Mesendoderm (in vitro differentiated cells): ENCODE measurements at regions not wholly inside any gene's neighbourhood (a gene's known extent, or its start where the extent isn't known, plus 50 kb on each side); places are given as distances from the start of the nearest gene placed in this dataset.
A peak's percentile ranks its signal among the peaks of the same experiment; 100 is the strongest.

Source experiments
- DNase-seq: peaks from one replicate; pipeline ENCODE4 v3.0.0; 2013
- H2AK5ac ChIP-seq: 2 replicates; pipeline ENCODE4 v1.6.1; 2013; ENCODE audit warnings: low read length, inconsistent platforms
- H2BK120ac ChIP-seq: 2 replicates; pipeline ENCODE4 v1.6.1; 2013; ENCODE audit warnings: low read depth, mild to moderate bottlenecking, low read length, moderate library complexity, mixed read lengths
- H2BK15ac ChIP-seq: replicated peaks from 2 replicates; pipeline ENCODE4 v1.6.1; 2013; ENCODE audit warnings: low read depth, mild to moderate bottlenecking, moderate library complexity
- H2BK5ac ChIP-seq: 2 replicates; pipeline ENCODE4 v1.6.1; 2013; ENCODE audit warnings: low read length, inconsistent platforms
- H3K18ac ChIP-seq: 2 replicates; pipeline ENCODE4 v1.6.1; 2013; ENCODE audit warnings: mild to moderate bottlenecking, low read length, mixed read lengths
- H3K23ac ChIP-seq: one replicate; pipeline ENCODE4 v1.6.1; 2013; ENCODE audit warnings: low read length
- H3K27ac ChIP-seq: 2 replicates; pipeline ENCODE4 v1.5.1; 2013; ENCODE audit warnings: low read depth, mild to moderate bottlenecking, inconsistent platforms, low read length, moderate library complexity
- H3K27me3 ChIP-seq: 2 replicates; pipeline ENCODE4 v1.6.1; 2013; ENCODE audit warnings: low read length, control low read depth, mild to moderate bottlenecking, inconsistent platforms; ENCODE audit not compliant: insufficient read depth, poor library complexity
- H3K36me3 ChIP-seq: 2 replicates; pipeline ENCODE4 v1.6.1; 2013; ENCODE audit warnings: low read length, inconsistent platforms; ENCODE audit not compliant: control insufficient read depth, insufficient read depth
- H3K4ac ChIP-seq: one replicate; pipeline ENCODE4 v1.6.1; 2013; ENCODE audit warnings: low read depth, mild to moderate bottlenecking, low read length, moderate library complexity
- H3K4me1 ChIP-seq: 2 replicates; pipeline ENCODE4 v1.6.1; 2013; ENCODE audit warnings: low read depth, low read length, inconsistent platforms; ENCODE audit not compliant: control insufficient read depth
- H3K4me2 ChIP-seq: 2 replicates; pipeline ENCODE4 v1.6.1; 2013; ENCODE audit warnings: low read length
- H3K4me3 ChIP-seq: 2 replicates; pipeline ENCODE4 v1.5.1; 2013; ENCODE audit warnings: mild to moderate bottlenecking, low read length
- H3K56ac ChIP-seq: one replicate; pipeline ENCODE4 v1.6.1; 2013; ENCODE audit warnings: low read length
- H3K79me1 ChIP-seq: 2 replicates; pipeline ENCODE4 v1.6.1; 2013; ENCODE audit warnings: low read length, inconsistent platforms
- H3K79me2 ChIP-seq: 2 replicates; pipeline ENCODE4 v1.6.1; 2013; ENCODE audit warnings: mild to moderate bottlenecking, low read length; ENCODE audit not compliant: control insufficient read depth, insufficient read depth
- H3K9ac ChIP-seq: 2 replicates; pipeline ENCODE4 v1.6.1; 2013; ENCODE audit warnings: low read length, inconsistent platforms
- H4K5ac ChIP-seq: one replicate; pipeline ENCODE4 v1.6.1; 2013; ENCODE audit warnings: low read length
- H4K8ac ChIP-seq: one replicate; pipeline ENCODE4 v1.6.1; 2013; ENCODE audit warnings: low read depth, mild to moderate bottlenecking, control low read depth, low read length, moderate library complexity
- WGBS: extraction: QIAGEN DNeasy Blood & Tissue Kit; methylation state at CpG from one replicate; pipeline ENCODE4 v1.1.7; 2013; ENCODE audit warnings: low lambda C conversion rate, missing lambda C conversion rate; ENCODE audit not compliant: insufficient coverage; ENCODE audit errors: extremely low coverage; 5-methylcytosine and 5-hydroxymethylcytosine counted together

DNA sequence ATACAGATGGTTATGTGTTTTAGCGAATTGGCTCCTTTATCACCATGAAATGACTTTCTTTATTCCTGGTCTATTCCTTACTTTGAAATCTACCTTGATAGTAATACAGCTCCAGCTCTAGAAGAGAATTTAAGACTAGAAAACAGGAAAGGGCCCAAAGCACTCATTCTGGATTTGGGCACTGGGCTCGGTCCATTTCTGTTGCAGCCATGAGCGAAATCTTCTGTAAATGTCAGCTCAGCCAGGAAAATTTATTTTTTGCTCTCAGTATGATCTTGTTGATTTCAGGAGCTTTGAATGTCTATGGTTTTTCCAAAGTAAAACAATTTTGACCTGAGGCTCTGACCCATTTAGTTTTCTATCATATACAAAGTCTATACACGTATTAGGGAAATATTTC, 104.1 kb downstream of the DIRAS2 start:
- Histone ChIP-seq H3K9ac (no peak overlapping the region), H3K27me3 (no peaks in the 10 kb centered on the region), H2BK5ac (no peak overlapping the region), H3K4me2 (no peak overlapping the region), H2AK5ac (no peak overlapping the region), H3K18ac (no peak overlapping the region), H4K8ac (no peak overlapping the region), H3K4me1 (peaks cover 5% of the 10 kb centered on the region), H3K79me2 (no peaks in the 10 kb centered on the region), H3K79me1 (no peaks in the 10 kb centered on the region), H3K27ac (no peak overlapping the region), H3K4me3 (no peak overlapping the region), H3K36me3 (no peaks in the 10 kb centered on the region), H3K4ac (no peak overlapping the region), H3K23ac (no peak overlapping the region), H2BK15ac (no peak overlapping the region), H3K56ac (no peak overlapping the region), H4K5ac (no peak overlapping the region), H2BK120ac (no peak overlapping the region)
- no peak for DNase-seq
- WGBS, result no CpG with 5 or more reads among the region's 4 CpGs

DNA sequence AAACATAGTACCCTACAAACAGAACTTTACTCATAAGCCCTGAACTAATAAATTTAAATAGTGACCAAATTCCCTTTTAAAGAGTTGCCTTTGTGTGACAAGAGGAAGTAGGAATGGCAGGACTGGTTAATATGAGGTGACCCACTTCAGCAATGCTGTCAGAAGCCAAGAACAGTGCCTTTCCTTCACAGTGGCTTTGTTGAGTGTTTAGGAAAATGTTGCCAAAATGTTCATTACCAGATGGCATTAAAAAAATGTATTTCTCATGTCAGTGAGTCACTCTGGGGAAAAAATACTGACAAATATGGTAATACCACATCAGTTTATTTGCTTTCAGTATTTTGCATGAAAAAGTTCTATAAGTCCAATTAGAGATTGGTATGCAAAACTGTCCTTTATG, 103.3 kb downstream of the DIRAS2 start:
- Histone ChIP-seq H2AK5ac (no peak overlapping the region), H2BK15ac (no peak overlapping the region), H2BK5ac (no peak overlapping the region), H2BK120ac (no peak overlapping the region), H3K27me3 (no peaks in the 10 kb centered on the region), H3K27ac (no peak overlapping the region), H3K36me3 (no peaks in the 10 kb centered on the region), H3K56ac (no peak overlapping the region), H3K4me3 (no peak overlapping the region), H3K79me1 (no peaks in the 10 kb centered on the region), H3K4ac (no peak overlapping the region), H3K9ac (no peak overlapping the region), H3K23ac (no peak overlapping the region), H4K8ac (no peak overlapping the region), H3K79me2 (no peaks in the 10 kb centered on the region), H3K4me1 (peaks cover 5% of the 10 kb centered on the region), H3K18ac (no peak overlapping the region), H4K5ac (no peak overlapping the region), H3K4me2 (no peak overlapping the region)
- DNase-seq, result no peak

DNA sequence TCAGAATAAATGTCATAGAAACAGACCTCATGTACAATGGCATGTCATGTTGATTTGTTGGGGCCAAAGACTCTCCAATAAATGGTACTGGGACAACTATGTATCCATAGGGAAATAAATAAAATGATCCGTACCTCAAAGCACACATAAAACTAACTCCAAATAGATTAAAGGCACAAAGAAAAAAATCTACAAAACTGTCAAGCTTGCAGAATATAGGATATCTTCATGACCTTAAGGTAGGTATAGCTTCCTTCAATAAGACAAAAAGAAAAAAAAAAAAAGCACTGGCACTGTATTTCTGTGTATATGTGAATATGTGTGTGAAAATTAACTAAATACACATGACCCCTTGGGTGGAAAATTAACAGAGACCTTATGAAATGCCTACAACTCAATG, 101.9 kb downstream of the DIRAS2 start:
- H3K4ac ChIP-seq, result no peak overlapping the region
- H3K36me3 ChIP-seq, result no peaks in the 10 kb centered on the region
- no peak overlapping the region for H3K9ac ChIP-seq
- no peak overlapping the region for H3K56ac ChIP-seq
- no peak overlapping the region for H2BK5ac ChIP-seq
- no peaks in the 10 kb centered on the region for H3K79me2 ChIP-seq
- WGBS, result no CpG with 5 or more reads among the region's 1 CpG
- no peak overlapping the region for H2AK5ac ChIP-seq
- no peak overlapping the region for H2BK120ac ChIP-seq
- no peak overlapping the region for H3K18ac ChIP-seq
- no peak overlapping the region for H4K5ac ChIP-seq
- no peak overlapping the region for H3K23ac ChIP-seq
- H2BK15ac ChIP-seq, result no peak overlapping the region
- DNase-seq, result no peak
- H4K8ac ChIP-seq, result no peak overlapping the region
- H3K27me3 ChIP-seq, result no peaks in the 10 kb centered on the region
- H3K4me3 ChIP-seq, result no peak overlapping the region
- H3K4me1 ChIP-seq, result peaks cover 5% of the 10 kb centered on the region
- H3K27ac ChIP-seq, result no peak overlapping the region
- no peaks in the 10 kb centered on the region for H3K79me1 ChIP-seq
- H3K4me2 ChIP-seq, result no peak overlapping the region

DNA sequence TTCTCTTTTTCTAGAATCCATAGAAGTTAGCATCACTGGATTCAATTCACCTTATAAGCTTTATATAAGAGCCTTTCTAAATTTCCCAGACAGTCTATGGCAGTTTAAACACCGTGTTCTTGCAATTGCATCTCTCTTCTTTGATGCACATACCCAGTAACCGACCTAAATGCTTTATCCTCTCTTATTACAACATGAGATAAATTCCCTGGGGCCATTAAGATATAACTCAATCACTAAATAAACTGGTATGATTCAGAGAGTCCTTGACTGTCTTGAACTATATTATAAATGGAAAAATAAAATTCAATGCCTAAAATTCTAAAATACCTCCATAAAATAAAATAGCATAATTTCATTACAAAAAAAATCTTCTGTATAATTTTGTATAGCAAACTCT, 98.1 kb downstream of the DIRAS2 start:
- H3K4me3 ChIP-seq, result no peak overlapping the region
- H4K8ac ChIP-seq, result no peak overlapping the region
- H2BK5ac ChIP-seq, result no peak overlapping the region
- H2BK120ac ChIP-seq, result no peak overlapping the region
- WGBS, result no CpG with 5 or more reads among the region's 2 CpGs
- H3K4me2 ChIP-seq, result no peak overlapping the region
- H3K36me3 ChIP-seq, result no peaks in the 10 kb centered on the region
- no peak overlapping the region for H3K9ac ChIP-seq
- DNase-seq, result no peak
- H2BK15ac ChIP-seq, result no peak overlapping the region
- H3K18ac ChIP-seq, result no peak overlapping the region
- no peak overlapping the region for H3K56ac ChIP-seq
- H2AK5ac ChIP-seq, result no peak overlapping the region
- no peak overlapping the region for H4K5ac ChIP-seq
- H3K23ac ChIP-seq, result no peak overlapping the region
- no peaks in the 10 kb centered on the region for H3K27me3 ChIP-seq
- H3K79me1 ChIP-seq, result no peaks in the 10 kb centered on the region
- H3K4ac ChIP-seq, result no peak overlapping the region
- H3K4me1 ChIP-seq, result no peaks in the 10 kb centered on the region
- H3K27ac ChIP-seq, result no peak overlapping the region
- H3K79me2 ChIP-seq, result no peaks in the 10 kb centered on the region

DNA sequence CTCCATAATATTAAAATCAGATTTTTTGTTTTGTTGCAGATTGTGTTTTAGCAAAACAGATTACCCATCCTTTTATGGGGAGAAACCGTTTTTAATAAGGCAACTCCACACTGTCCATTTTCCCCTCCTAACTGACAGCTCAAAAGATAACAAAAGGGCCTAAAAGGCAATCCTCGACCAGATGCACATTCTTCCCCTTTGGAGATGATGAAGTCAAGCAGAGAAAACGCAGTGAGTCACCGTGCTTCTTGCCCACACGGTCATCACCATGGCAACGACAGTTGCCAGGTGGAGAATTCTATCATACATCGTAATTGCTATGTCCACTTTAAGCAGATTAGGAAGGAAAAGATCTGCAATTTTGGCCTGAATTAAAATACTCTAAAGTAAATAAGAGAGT, 96.4 kb downstream of the DIRAS2 start:
- no peak overlapping the region for H2BK15ac ChIP-seq
- no CpG with 5 or more reads among the region's 7 CpGs for WGBS
- H3K4me1 ChIP-seq, result no peaks in the 10 kb centered on the region
- H2AK5ac ChIP-seq, result no peak overlapping the region
- H3K36me3 ChIP-seq, result no peaks in the 10 kb centered on the region
- peak; percentile 93 for DNase-seq
- H3K79me2 ChIP-seq, result no peaks in the 10 kb centered on the region
- no peak overlapping the region for H3K23ac ChIP-seq
- no peak overlapping the region for H3K18ac ChIP-seq
- no peak overlapping the region for H3K56ac ChIP-seq
- no peak overlapping the region for H4K8ac ChIP-seq
- no peak overlapping the region for H3K4ac ChIP-seq
- no peak overlapping the region for H4K5ac ChIP-seq
- H3K9ac ChIP-seq, result no peak overlapping the region
- no peak overlapping the region for H3K4me2 ChIP-seq
- H2BK120ac ChIP-seq, result no peak overlapping the region
- H3K79me1 ChIP-seq, result no peaks in the 10 kb centered on the region
- no peak overlapping the region for H2BK5ac ChIP-seq
- H3K27ac ChIP-seq, result no peak overlapping the region
- no peaks in the 10 kb centered on the region for H3K27me3 ChIP-seq
- no peak overlapping the region for H3K4me3 ChIP-seq

DNA sequence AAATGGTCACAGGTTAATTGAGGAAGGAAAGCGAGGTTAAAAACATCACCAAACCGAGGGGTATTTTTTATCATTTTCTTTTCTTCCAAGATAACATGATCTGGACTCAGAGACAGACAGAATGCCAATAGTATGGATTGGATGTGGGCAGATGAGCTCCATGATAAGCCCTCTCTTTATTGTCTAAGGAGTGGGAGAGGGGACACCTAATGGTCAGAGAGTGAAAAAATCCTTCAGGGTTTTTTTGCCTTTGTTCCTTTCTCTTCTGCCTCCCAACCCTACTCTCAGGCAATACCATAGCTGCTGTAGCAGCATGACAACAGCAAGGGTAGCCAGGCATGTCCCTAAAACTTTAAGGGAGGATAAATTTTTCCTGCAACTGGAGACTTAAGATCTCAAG, 94.7 kb downstream of the DIRAS2 start:
- Histone ChIP-seq H3K4me2 (no peak overlapping the region), H2BK5ac (no peak overlapping the region), H4K8ac (no peak overlapping the region), H3K79me1 (no peaks in the 10 kb centered on the region), H3K36me3 (no peaks in the 10 kb centered on the region), H3K56ac (no peak overlapping the region), H3K4ac (no peak overlapping the region), H4K5ac (no peak overlapping the region), H3K4me1 (no peaks in the 10 kb centered on the region), H3K27ac (no peak overlapping the region), H3K4me3 (no peak overlapping the region), H3K79me2 (no peaks in the 10 kb centered on the region), H2BK15ac (no peak overlapping the region), H2AK5ac (no peak overlapping the region), H3K9ac (no peak overlapping the region), H3K27me3 (no peaks in the 10 kb centered on the region), H3K18ac (no peak overlapping the region), H2BK120ac (no peak overlapping the region), H3K23ac (no peak overlapping the region)
- no CpG with 5 or more reads among the region's 2 CpGs for WGBS
- DNase-seq, result peak; percentile 62
